ENCODE measurements at regions not wholly inside any gene's neighbourhood (a gene's known extent, or its start where the extent isn't known, plus 50 kb on each side); places are given as distances from the start of the nearest gene placed in this dataset.

- intact Hi-C loops (cut with DNase I) = no loop called here
- Histone ChIP-seq H3K27me3 (no peaks in the 10 kb centered on the region), H3K4me3 (no peak overlapping the region), H3K4me1 (peaks cover 5% of the 10 kb centered on the region), H3K9me3 (no peaks in the 10 kb centered on the region), H3K27ac (no peak overlapping the region), H3K36me3 (replicated peaks in 1 of 2; ENCODE audit: insufficient read depth in 1 of 2, low read depth in 2 of 2) (no peaks in the 10 kb centered on the region)
- TF ChIP-seq CTCF (IDR thresholded peaks at IDR 0.05) = no peak
- no peak for TF ChIP-seq POLR2A (IDR thresholded peaks at IDR 0.05)
- ATAC-seq (no peak), DNase-seq (no peak)
- 68 to 73% methylated on average over 3 of the region's 3 CpGs for WGBS, 2 donors
Observed at GRCh38 chr21:28106370-28106890, 886.2 kb downstream of the LTN1 start.

- Histone ChIP-seq H3K36me3 (replicated peaks in 1 of 2; ENCODE audit: insufficient read depth in 1 of 2, low read depth in 2 of 2) (no peaks in the 10 kb centered on the region), H3K9me3 (no peaks in the 10 kb centered on the region), H3K27ac (no peak overlapping the region), H3K27me3 (no peaks in the 10 kb centered on the region), H3K4me1 (no peaks in the 10 kb centered on the region), H3K4me3 (no peak overlapping the region)
- 53 to 69% methylated on average over 5 of the region's 5 CpGs for WGBS, 2 donors
- intact Hi-C loops (cut with DNase I) = no loop called here
- ATAC-seq = no peak
- TF ChIP-seq CTCF (IDR thresholded peaks at IDR 0.05) (no peak), POLR2A (IDR thresholded peaks at IDR 0.05) (no peak)
- DNase-seq = no peak
Observed at GRCh38 chr21:28104346-28104745, 888.3 kb downstream of the LTN1 start.

- intact Hi-C loops (cut with DNase I) = no loop called here
- H3K27ac ChIP-seq = no peak overlapping the region
- ATAC-seq (no peak), DNase-seq (no peak)
- H3K9me3 ChIP-seq = no peaks in the 10 kb centered on the region
- H3K36me3 ChIP-seq (replicated peaks in 1 of 2; ENCODE audit: insufficient read depth in 1 of 2, low read depth in 2 of 2) = no peaks in the 10 kb centered on the region
- no peak for TF ChIP-seq POLR2A (IDR thresholded peaks at IDR 0.05)
- TF ChIP-seq CTCF (IDR thresholded peaks at IDR 0.05) = no peak
- no peak overlapping the region for H3K4me3 ChIP-seq
- WGBS, 2 donors = 92% methylated on average over 5 of the region's 5 CpGs
- no peaks in the 10 kb centered on the region for H3K27me3 ChIP-seq
- H3K4me1 ChIP-seq = no peaks in the 10 kb centered on the region
Observed at GRCh38 chr21:28100366-28100765, 892.3 kb downstream of the LTN1 start.

GRCh38 chr21:28099001-28099705 lies 893.5 kb downstream of the LTN1 start:
- intact Hi-C loops (cut with DNase I) = no loop called here
- no peaks in the 10 kb centered on the region for H3K27me3 ChIP-seq
- peak; percentile 15 to 64 (median 46) for DNase-seq

More at GRCh38 chr21:28099001-28099705, 893.5 kb downstream of the LTN1 start:
- Histone ChIP-seq H3K27ac (no peak overlapping the region), H3K4me1 (no peaks in the 10 kb centered on the region), H3K36me3 (replicated peaks in 1 of 2; ENCODE audit: insufficient read depth in 1 of 2, low read depth in 2 of 2) (no peaks in the 10 kb centered on the region), H3K4me3 (no peak overlapping the region), H3K9me3 (no peaks in the 10 kb centered on the region)
- WGBS, 2 donors = 26 to 32% methylated on average over 6 of the region's 6 CpGs
- ATAC-seq = peak; percentile 87
- TF ChIP-seq POLR2A (IDR thresholded peaks at IDR 0.05) (no peak), CTCF (IDR thresholded peaks at IDR 0.05) (no peak)
